CD4-positive, alpha-beta T cell treated with Interleukin-12 subunit alpha and Interleukin-12 subunit beta, for 1 hour (primary cell): ENCODE measurements at regions not wholly inside any gene's neighbourhood (a gene's known extent, or its start where the extent isn't known, plus 50 kb on each side); places are given as distances from the start of the nearest gene placed in this dataset.
"Not testable (repeated sequence)": the region's sequence is repeated elsewhere in the genome, so short reads cannot be mapped to it uniquely, and the experiment has no call there.

Experiments used
- DNase-seq: peaks from one replicate; pipeline ENCODE4 v3.0.0-alpha.2; 2020

- no peak for DNase-seq
Measured at GRCh38 chr2:183536714-183537113, 412.5 kb downstream of the NUP35 start.

GRCh38 chr2:183541766-183542165 lies 417.5 kb downstream of the NUP35 start:
- no peak for DNase-seq

- DNase-seq = no peak
Measured at GRCh38 chr2:183542606-183543005, 418.4 kb downstream of the NUP35 start.

GRCh38 chr2:183543222-183543621 lies 419.0 kb downstream of the NUP35 start:
- DNase-seq = no peak

- no peak for DNase-seq
Measured at GRCh38 chr2:183543731-183544130, 419.5 kb downstream of the NUP35 start.

- not testable (repeated sequence) for DNase-seq
Measured at GRCh38 chr2:183546560-183547350, 422.5 kb downstream of the NUP35 start.

- no peak for DNase-seq
Measured at GRCh38 chr2:183552716-183553115, 428.5 kb downstream of the NUP35 start.

- no peak for DNase-seq
Measured at GRCh38 chr2:183564726-183565125, 440.5 kb downstream of the NUP35 start.

GRCh38 chr2:183575481-183575880 lies 451.2 kb downstream of the NUP35 start:
- no peak for DNase-seq

GRCh38 chr2:183579686-183580085 lies 455.4 kb downstream of the NUP35 start:
- no peak for DNase-seq

- DNase-seq = no peak
Measured at GRCh38 chr2:183592271-183592670, 468.0 kb downstream of the NUP35 start.

GRCh38 chr2:183594150-183594549 lies 469.9 kb downstream of the NUP35 start:
- no peak for DNase-seq

GRCh38 chr2:183597841-183598240 lies 473.6 kb downstream of the NUP35 start:
- DNase-seq = no peak

GRCh38 chr2:183604065-183604464 lies 479.8 kb downstream of the NUP35 start:
- DNase-seq = no peak

- DNase-seq = no peak
Measured at GRCh38 chr2:183605440-183605839, 481.2 kb downstream of the NUP35 start.

GRCh38 chr2:183606022-183606717 lies 481.9 kb downstream of the NUP35 start:
- no peak for DNase-seq

- no peak for DNase-seq
Measured at GRCh38 chr2:183606718-183607085, 482.5 kb downstream of the NUP35 start.

- DNase-seq = no peak
Measured at GRCh38 chr2:183607995-183608394, 483.8 kb downstream of the NUP35 start.

GRCh38 chr2:183608747-183609146 lies 484.5 kb downstream of the NUP35 start:
- no peak for DNase-seq

- no peak for DNase-seq
Measured at GRCh38 chr2:183610724-183611123, 486.5 kb downstream of the NUP35 start.

- DNase-seq = no peak
Measured at GRCh38 chr2:183614799-183615435, 490.7 kb downstream of the NUP35 start.

GRCh38 chr2:183623227-183623626 lies 499.0 kb downstream of the NUP35 start:
- DNase-seq = no peak

GRCh38 chr2:183630964-183631363 lies 506.7 kb downstream of the NUP35 start:
- no peak for DNase-seq

GRCh38 chr2:183656121-183656520 lies 531.9 kb downstream of the NUP35 start:
- DNase-seq = no peak
